Keratinocyte (primary cell): ENCODE measurements at regions not wholly inside any gene's neighbourhood (a gene's known extent, or its start where the extent isn't known, plus 50 kb on each side); places are given as distances from the start of the nearest gene placed in this dataset.

Source experiments
- DNase-seq: peaks from one replicate; pipeline ENCODE4 v3.0.0-alpha.2; 2011; ENCODE audit warnings: low read depth, missing footprints, low spot score
- FAIRE-seq: peaks from 2 replicates; lab custom pipeline; 2011; peaks lifted over from hg19 to GRCh38; lab: Jason Lieb, UNC
- H2AFZ ChIP-seq: 2 replicates; pipeline ENCODE4 v1.6.0; 2012; ENCODE audit warnings: low read length, control low read depth, inconsistent platforms; ENCODE audit not compliant: control insufficient read depth
- H3K27ac ChIP-seq: 2 replicates; pipeline ENCODE4 v1.5.1; 2011; ENCODE audit warnings: low read length; ENCODE audit not compliant: control insufficient read depth, insufficient read depth
- H3K27me3 ChIP-seq: 3 replicates; pipeline ENCODE4 v1.6.0; 2011; ENCODE audit warnings: low read length; ENCODE audit not compliant: control insufficient read depth, insufficient read depth; ENCODE audit errors: extremely low read depth
- H3K36me3 ChIP-seq, 2 experiments: 2 replicates in 1 of 2; 3 replicates in 1 of 2; pipeline ENCODE4 v1.5.1; 2011; ENCODE audit warnings: low read length in 2 of 2, mild to moderate bottlenecking in 1 of 2; ENCODE audit not compliant: control insufficient read depth in 2 of 2, insufficient read depth in 2 of 2; ENCODE audit errors: extremely low read depth in 1 of 2
- H3K4me1 ChIP-seq: 3 replicates; pipeline ENCODE4 v1.5.1; 2011; ENCODE audit warnings: low read length; ENCODE audit not compliant: control insufficient read depth, insufficient read depth; ENCODE audit errors: extremely low read depth
- H3K4me2 ChIP-seq: 3 replicates; pipeline ENCODE4 v1.6.0; 2011; ENCODE audit warnings: low read depth, low read length; ENCODE audit not compliant: control insufficient read depth, insufficient read depth; ENCODE audit errors: extremely low read depth
- H3K4me3 ChIP-seq, 3 experiments: fragments of 200-600 bp in 1 of 3; sonication (generic) in 1 of 3; 2 replicates in 2 of 3; 3 replicates in 1 of 3; pipeline ENCODE4 v1.5.1; 2011 to 2016; ENCODE audit warnings: low read length in 3 of 3, mild to moderate bottlenecking in 3 of 3, control low read depth in 2 of 3, inconsistent platforms in 1 of 3, low read depth in 1 of 3, mixed read lengths in 1 of 3, mixed run types in 1 of 3, moderate library complexity in 1 of 3; ENCODE audit not compliant: control insufficient read depth in 2 of 3, insufficient read depth in 2 of 3; ENCODE audit errors: extremely low read depth in 1 of 3
- H3K79me2 ChIP-seq: 2 replicates; pipeline ENCODE4 v1.6.0; 2012; ENCODE audit warnings: low read length; ENCODE audit not compliant: control insufficient read depth, insufficient read depth
- H3K9ac ChIP-seq: 3 replicates; pipeline ENCODE4 v1.6.0; 2011; ENCODE audit warnings: low read length; ENCODE audit not compliant: control insufficient read depth, insufficient read depth; ENCODE audit errors: extremely low read depth
- H3K9me1 ChIP-seq: 3 replicates; pipeline ENCODE4 v1.6.0; 2011; ENCODE audit warnings: low read length; ENCODE audit not compliant: control insufficient read depth, insufficient read depth; ENCODE audit errors: extremely low read depth
- H3K9me3 ChIP-seq: 2 replicates; pipeline ENCODE4 v1.5.1; 2012; ENCODE audit warnings: low read depth, low read length; ENCODE audit not compliant: control insufficient read depth
- H4K20me1 ChIP-seq: 3 replicates; pipeline ENCODE4 v1.6.0; 2011; ENCODE audit warnings: low read length; ENCODE audit not compliant: control insufficient read depth, insufficient read depth; ENCODE audit errors: extremely low read depth
- EZH2 ChIP-seq: IDR thresholded peaks from one replicate; pipeline ENCODE4 v1.6.1; 2012; ENCODE audit warnings: inconsistent platforms, mild to moderate bottlenecking, low read length, moderate library complexity
- dilution Hi-C: fragments of 300-500 bp; cut with MboI; formaldehyde crosslinking; loops from one replicate; pipeline ENCODE4 v1.7.0; 2020; ENCODE audit warnings: low sequenced_read_pairs; ENCODE audit not compliant: extremely low pct_ligation_motif_present
- TF ChIP-seq, protein P1 (sequence below), 3 experiments: IDR thresholded peaks in 1 of 3; conservative IDR thresholded peaks in 1 of 3; optimal IDR thresholded peaks in 1 of 3; 2 replicates in 2 of 3; 3 replicates in 1 of 3; pipeline versions ENCODE3 to v1.5.1; 2011; ENCODE audit warnings: low read length in 3 of 3, mild to moderate bottlenecking in 3 of 3, moderate library complexity in 2 of 3, control low read depth in 1 of 3, inconsistent platforms in 1 of 3; ENCODE audit not compliant: insufficient read depth in 2 of 3; ENCODE audit errors: extremely low read depth in 1 of 3

DNA sequence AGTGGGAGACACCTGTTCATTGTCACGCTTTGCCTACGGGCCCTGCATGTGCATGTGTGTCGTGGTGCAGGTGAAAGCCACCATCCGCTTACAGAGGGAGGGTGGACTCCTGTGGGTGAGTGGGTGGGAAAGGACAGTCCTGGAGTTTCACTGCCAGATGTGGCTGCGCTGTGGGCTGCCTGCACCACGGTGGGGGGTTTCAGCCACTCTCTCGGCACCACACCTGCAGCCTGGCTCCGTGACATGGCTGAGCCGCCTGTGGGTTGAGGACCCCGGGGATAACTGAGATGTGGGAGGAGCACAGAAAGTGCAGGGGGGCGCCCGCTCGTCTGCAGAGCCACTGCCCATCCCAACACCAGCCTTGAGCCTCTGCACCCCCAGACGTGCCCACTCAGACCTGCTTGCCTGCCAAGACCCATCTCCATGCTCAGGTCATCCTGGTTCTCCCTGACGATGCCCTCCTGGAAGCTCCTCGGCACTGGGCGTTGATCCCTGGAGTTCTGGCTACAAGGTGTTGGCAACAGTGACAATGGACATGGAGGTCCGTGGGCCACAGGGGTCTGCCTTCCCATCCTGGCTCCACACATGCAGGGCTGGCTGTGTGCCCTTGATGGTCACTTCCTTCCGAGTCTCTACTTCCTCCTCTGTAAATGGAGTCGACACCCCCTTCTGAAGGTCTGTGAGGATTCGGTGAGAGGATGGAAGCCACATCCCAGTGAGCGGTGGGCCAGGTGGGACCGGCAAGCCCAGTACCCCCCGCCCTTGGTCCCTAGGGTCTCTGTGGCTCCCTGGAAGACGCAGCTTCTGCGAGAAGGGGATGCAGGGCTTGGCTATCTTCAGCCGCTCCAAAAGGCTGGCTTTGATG is 1007.0 kb downstream of the BRD1 start:
- DNase-seq (no peak), FAIRE-seq (no peak)
- H3K79me2 ChIP-seq = no peaks in the 10 kb centered on the region
- TF ChIP-seq EZH2 = no peak
- TF ChIP-seq, protein P1, sequence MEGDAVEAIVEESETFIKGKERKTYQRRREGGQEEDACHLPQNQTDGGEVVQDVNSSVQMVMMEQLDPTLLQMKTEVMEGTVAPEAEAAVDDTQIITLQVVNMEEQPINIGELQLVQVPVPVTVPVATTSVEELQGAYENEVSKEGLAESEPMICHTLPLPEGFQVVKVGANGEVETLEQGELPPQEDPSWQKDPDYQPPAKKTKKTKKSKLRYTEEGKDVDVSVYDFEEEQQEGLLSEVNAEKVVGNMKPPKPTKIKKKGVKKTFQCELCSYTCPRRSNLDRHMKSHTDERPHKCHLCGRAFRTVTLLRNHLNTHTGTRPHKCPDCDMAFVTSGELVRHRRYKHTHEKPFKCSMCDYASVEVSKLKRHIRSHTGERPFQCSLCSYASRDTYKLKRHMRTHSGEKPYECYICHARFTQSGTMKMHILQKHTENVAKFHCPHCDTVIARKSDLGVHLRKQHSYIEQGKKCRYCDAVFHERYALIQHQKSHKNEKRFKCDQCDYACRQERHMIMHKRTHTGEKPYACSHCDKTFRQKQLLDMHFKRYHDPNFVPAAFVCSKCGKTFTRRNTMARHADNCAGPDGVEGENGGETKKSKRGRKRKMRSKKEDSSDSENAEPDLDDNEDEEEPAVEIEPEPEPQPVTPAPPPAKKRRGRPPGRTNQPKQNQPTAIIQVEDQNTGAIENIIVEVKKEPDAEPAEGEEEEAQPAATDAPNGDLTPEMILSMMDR (optimal IDR thresholded peaks at IDR 0.05 in 1 of 3, IDR thresholded peaks at IDR 0.05 in 1 of 3, conservative IDR thresholded peaks at IDR 0.05 in 1 of 3; ENCODE audit: extremely low read depth in 1 of 3, insufficient read depth in 2 of 3, low read length in 3 of 3) = no peak
- no peak overlapping the region for H2AFZ ChIP-seq
- H4K20me1 ChIP-seq = no peaks in the 10 kb centered on the region
- no peak overlapping the region for H3K4me2 ChIP-seq
- H3K9me3 ChIP-seq = peaks cover 14% of the 10 kb centered on the region
- H3K9ac ChIP-seq = no peak overlapping the region
- no peaks in the 10 kb centered on the region for H3K36me3 ChIP-seq
- dilution Hi-C loops = no loop called here
- no peak overlapping the region for H3K27ac ChIP-seq
- no peaks in the 10 kb centered on the region for H3K27me3 ChIP-seq
- H3K4me1 ChIP-seq = no peaks in the 10 kb centered on the region
- H3K4me3 ChIP-seq = no peak overlapping the region
- no peaks in the 10 kb centered on the region for H3K9me1 ChIP-seq

DNA sequence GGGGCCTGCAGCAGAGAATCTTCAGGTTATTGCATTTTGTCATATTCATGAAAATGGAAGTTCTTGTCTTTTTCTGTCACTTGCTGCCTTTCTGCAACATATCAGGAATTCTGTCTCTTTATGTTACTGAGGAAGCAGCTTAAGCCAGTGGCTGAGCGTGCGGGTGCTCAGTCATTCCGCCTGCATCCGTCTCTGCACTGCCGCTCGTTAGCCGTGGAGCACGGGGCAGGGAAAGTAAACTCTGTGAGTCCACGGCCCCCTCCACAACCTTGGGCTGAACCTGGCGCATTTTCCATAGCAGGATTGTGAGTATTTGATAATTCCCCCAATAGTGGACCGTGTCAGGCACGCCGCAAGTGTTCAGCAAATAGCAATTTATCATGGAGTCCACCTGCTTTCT is 1007.7 kb downstream of the BRD1 start:
- TF ChIP-seq, protein P1 (optimal IDR thresholded peaks at IDR 0.05 in 1 of 3, IDR thresholded peaks at IDR 0.05 in 1 of 3, conservative IDR thresholded peaks at IDR 0.05 in 1 of 3; ENCODE audit: extremely low read depth in 1 of 3, insufficient read depth in 2 of 3, low read length in 3 of 3) = no peak

More for the DNA sequence above, 1007.7 kb downstream of the BRD1 start:
- Histone ChIP-seq H3K4me2 (no peak overlapping the region), H3K9ac (no peak overlapping the region), H3K27me3 (no peaks in the 10 kb centered on the region), H3K36me3 (no peaks in the 10 kb centered on the region), H3K79me2 (no peaks in the 10 kb centered on the region), H3K9me3 (peaks cover 14% of the 10 kb centered on the region), H2AFZ (no peak overlapping the region), H3K4me1 (no peaks in the 10 kb centered on the region), H3K9me1 (no peaks in the 10 kb centered on the region), H3K27ac (no peak overlapping the region), H4K20me1 (no peaks in the 10 kb centered on the region), H3K4me3 (no peak overlapping the region)
- no peak for FAIRE-seq
- DNase-seq = no peak
- dilution Hi-C loops = no loop called here
